Neuronal stem cell (in vitro differentiated cells): ENCODE measurements at regions not wholly inside any gene's neighbourhood (a gene's known extent, or its start where the extent isn't known, plus 50 kb on each side); places are given as distances from the start of the nearest gene placed in this dataset.

Source experiments
- DNase-seq: peaks from one replicate; pipeline ENCODE4 v3.0.0-alpha.2; 2013; ENCODE audit warnings: low spot score
- H2AFZ ChIP-seq: one replicate; pipeline ENCODE4 v1.6.1; 2013; ENCODE audit warnings: mild to moderate bottlenecking, low read length, inconsistent platforms
- H2AK5ac ChIP-seq: 2 replicates; pipeline ENCODE4 v1.6.1; 2013; ENCODE audit warnings: low read depth, mild to moderate bottlenecking, inconsistent platforms, low read length, moderate library complexity, mixed read lengths
- H2BK120ac ChIP-seq: 2 replicates; pipeline ENCODE4 v1.6.1; 2013; ENCODE audit warnings: low read depth, mild to moderate bottlenecking, inconsistent platforms, low read length, moderate library complexity, mixed read lengths
- H2BK12ac ChIP-seq: one replicate; pipeline ENCODE4 v1.6.1; 2013; ENCODE audit warnings: low read length, inconsistent platforms
- H2BK15ac ChIP-seq: 2 replicates; pipeline ENCODE4 v1.6.1; 2013; ENCODE audit warnings: mild to moderate bottlenecking, low read length, inconsistent platforms, mixed read lengths
- H2BK5ac ChIP-seq: one replicate; pipeline ENCODE4 v1.6.1; 2013; ENCODE audit warnings: inconsistent platforms, mild to moderate bottlenecking, low read length, moderate library complexity
- H3K14ac ChIP-seq: one replicate; pipeline ENCODE4 v1.6.1; 2013; ENCODE audit warnings: low read length, inconsistent platforms
- H3K18ac ChIP-seq: 2 replicates; pipeline ENCODE4 v1.6.1; 2013; ENCODE audit warnings: low read length, inconsistent platforms
- H3K23ac ChIP-seq: 2 replicates; pipeline ENCODE4 v1.6.1; 2013; ENCODE audit warnings: low read depth, mild to moderate bottlenecking, mixed read lengths, low read length, inconsistent platforms; ENCODE audit not compliant: poor library complexity
- H3K27ac ChIP-seq: replicated peaks from 3 replicates; pipeline ENCODE4 v1.5.1; 2013; ENCODE audit warnings: low read length, inconsistent platforms
- H3K27me3 ChIP-seq, 3 experiments: 2 replicates each; pipeline ENCODE4 v1.6.1; 2013; ENCODE audit warnings: low read length in 3 of 3, mild to moderate bottlenecking in 2 of 3, inconsistent platforms in 1 of 3, low read depth in 1 of 3, mixed read lengths in 1 of 3, moderate library complexity in 1 of 3; ENCODE audit not compliant: control insufficient read depth in 3 of 3, insufficient read depth in 3 of 3
- H3K36me3 ChIP-seq, 2 donors: replicated peaks in 1 of 2; 2 replicates each; pipeline ENCODE4 v1.6.1; 2013; ENCODE audit warnings: low read length in 2 of 2; ENCODE audit not compliant: control insufficient read depth in 2 of 2, insufficient read depth in 2 of 2
- H3K4ac ChIP-seq: 2 replicates; pipeline ENCODE4 v1.6.1; 2013; ENCODE audit warnings: inconsistent platforms, mild to moderate bottlenecking, low read length, moderate library complexity
- H3K4me1 ChIP-seq, 2 donors: 1 replicate in 1 of 2; 2 replicates in 1 of 2; pipeline ENCODE4 v1.6.1; 2013; ENCODE audit warnings: low read length in 2 of 2, low read depth in 1 of 2; ENCODE audit not compliant: control insufficient read depth in 2 of 2, insufficient read depth in 1 of 2
- H3K4me2 ChIP-seq: one replicate; pipeline ENCODE4 v1.6.1; 2013; ENCODE audit warnings: mild to moderate bottlenecking, low read length, inconsistent platforms; ENCODE audit not compliant: insufficient read depth, poor library complexity, severe bottlenecking
- H3K4me3 ChIP-seq, 2 donors: 2 replicates each; pipeline ENCODE4 v1.5.1; 2013; ENCODE audit warnings: low read length in 2 of 2, mild to moderate bottlenecking in 2 of 2, inconsistent platforms in 1 of 2, moderate library complexity in 1 of 2
- H3K79me1 ChIP-seq: one replicate; pipeline ENCODE4 v1.6.1; 2013; ENCODE audit warnings: low read depth, mild to moderate bottlenecking, inconsistent platforms, low read length, moderate library complexity
- H3K9ac ChIP-seq: one replicate; pipeline ENCODE4 v1.6.1; 2013; ENCODE audit warnings: mild to moderate bottlenecking, low read depth, low read length, inconsistent platforms; ENCODE audit not compliant: poor library complexity
- H3K9me3 ChIP-seq, 2 donors: replicated peaks in 1 of 2; 2 replicates each; pipeline versions ENCODE3 to v1.6.1; 2013; ENCODE audit warnings: low read length in 2 of 2, mild to moderate bottlenecking in 2 of 2, inconsistent platforms in 1 of 2, low read depth in 1 of 2, mixed read lengths in 1 of 2, moderate library complexity in 1 of 2; ENCODE audit not compliant: control insufficient read depth in 2 of 2, insufficient read depth in 1 of 2
- H4K8ac ChIP-seq: one replicate; pipeline ENCODE4 v1.6.1; 2013; ENCODE audit warnings: low read depth, mild to moderate bottlenecking, inconsistent platforms, low read length, moderate library complexity
- H4K91ac ChIP-seq: one replicate; pipeline ENCODE4 v1.6.1; 2013; ENCODE audit warnings: low read length, low read depth, mild to moderate bottlenecking, inconsistent platforms; ENCODE audit not compliant: poor library complexity
- WGBS, 2 donors: extraction: QIAGEN DNeasy Blood & Tissue Kit; methylation state at CpG; one replicate each; pipeline ENCODE4 v1.1.7; 2013; ENCODE audit warnings: missing lambda C conversion rate in 2 of 2, mixed read lengths in 1 of 2; ENCODE audit not compliant: insufficient read length in 2 of 2, insufficient replicate concordance in 1 of 2; ENCODE audit errors: extremely low coverage in 2 of 2; 5-methylcytosine and 5-hydroxymethylcytosine counted together

DNA sequence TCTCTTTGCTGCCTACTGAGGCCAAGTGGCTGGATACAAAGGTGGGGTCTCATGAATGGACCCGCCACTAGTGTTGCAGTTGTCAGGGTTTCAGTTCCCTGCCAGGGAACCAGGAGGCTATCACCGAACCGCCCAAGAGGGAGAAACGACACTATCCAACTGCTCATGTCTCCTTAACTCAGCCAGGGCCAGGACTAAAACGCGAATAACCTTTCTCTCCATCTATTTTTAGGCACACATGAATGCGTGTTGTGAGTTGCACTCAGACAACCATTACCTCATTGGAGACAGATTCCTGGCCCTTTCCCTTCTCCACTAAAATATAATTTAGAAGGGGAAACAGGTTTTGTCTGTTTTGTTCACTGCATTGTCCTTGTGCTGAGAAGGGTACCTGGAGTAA lies 559.5 kb downstream of the SOCS6 start:
- H3K14ac ChIP-seq, result no peak overlapping the region
- no peak overlapping the region for H2BK5ac ChIP-seq
- H2AK5ac ChIP-seq, result no peak overlapping the region
- no peak overlapping the region for H2BK15ac ChIP-seq
- H4K8ac ChIP-seq, result peak overlapping the region; percentile 43
- no peak overlapping the region for H3K18ac ChIP-seq
- H3K27ac ChIP-seq, result no peak overlapping the region
- no peak overlapping the region for H2AFZ ChIP-seq
- no peak overlapping the region for H2BK120ac ChIP-seq
- H4K91ac ChIP-seq, result no peak overlapping the region
- no peak overlapping the region for H3K23ac ChIP-seq
- no peaks in the 10 kb centered on the region for H3K36me3 ChIP-seq
- H3K79me1 ChIP-seq, result no peaks in the 10 kb centered on the region
- H2BK12ac ChIP-seq, result no peak overlapping the region
- no peaks in the 10 kb centered on the region for H3K4me1 ChIP-seq
- H3K9me3 ChIP-seq, result no peaks in the 10 kb centered on the region
- no peak overlapping the region for H3K4me2 ChIP-seq
- WGBS, 2 donors, result no CpG with 5 or more reads among the region's 7 CpGs
- no peak overlapping the region for H3K4ac ChIP-seq
- H3K27me3 ChIP-seq, result no peaks in the 10 kb centered on the region
- H3K4me3 ChIP-seq, result no peak overlapping the region
- DNase-seq, result no peak
- no peak overlapping the region for H3K9ac ChIP-seq

DNA sequence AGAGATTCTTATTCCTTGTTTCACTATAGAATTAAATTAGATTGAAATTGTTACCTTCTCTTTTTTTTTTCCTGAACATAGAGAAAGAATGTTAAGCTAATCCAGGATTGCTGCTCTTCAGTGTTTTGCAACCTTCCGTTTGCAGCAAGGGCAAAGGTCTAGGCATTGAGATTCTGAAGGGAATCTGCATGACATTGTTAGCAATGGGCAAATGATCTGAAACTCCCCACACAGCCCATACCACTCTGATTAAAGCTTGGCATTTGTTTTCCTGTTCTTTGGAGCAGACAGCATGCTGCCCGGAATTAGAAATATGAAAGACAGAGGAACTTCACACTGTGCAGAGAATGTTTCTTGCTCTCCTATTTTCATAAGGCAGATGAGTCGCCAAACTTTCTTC lies 551.8 kb downstream of the SOCS6 start:
- no peak overlapping the region for H2BK15ac ChIP-seq
- H3K79me1 ChIP-seq, result no peaks in the 10 kb centered on the region
- H3K36me3 ChIP-seq, result no peaks in the 10 kb centered on the region
- H3K4me1 ChIP-seq, result peaks cover 5 to 7% of the 10 kb centered on the region in 2 donors
- H2BK5ac ChIP-seq, result no peak overlapping the region
- no peak overlapping the region for H2BK120ac ChIP-seq
- H3K9ac ChIP-seq, result no peak overlapping the region
- no peaks in the 10 kb centered on the region for H3K9me3 ChIP-seq
- H3K18ac ChIP-seq, result no peak overlapping the region
- H3K4me3 ChIP-seq, result no peak overlapping the region
- peak overlapping the region; percentile 74 for H2AFZ ChIP-seq
- no CpG with 5 or more reads among the region's 3 CpGs for WGBS, 2 donors
- H3K4me2 ChIP-seq, result no peak overlapping the region
- H3K27ac ChIP-seq, result no peak overlapping the region
- no peak overlapping the region for H3K23ac ChIP-seq
- no peak for DNase-seq
- H3K27me3 ChIP-seq, result no peaks in the 10 kb centered on the region
- no peak overlapping the region for H3K14ac ChIP-seq
- no peak overlapping the region for H2AK5ac ChIP-seq
- H2BK12ac ChIP-seq, result no peak overlapping the region
- no peak overlapping the region for H3K4ac ChIP-seq
- no peak overlapping the region for H4K8ac ChIP-seq
- no peak overlapping the region for H4K91ac ChIP-seq

DNA sequence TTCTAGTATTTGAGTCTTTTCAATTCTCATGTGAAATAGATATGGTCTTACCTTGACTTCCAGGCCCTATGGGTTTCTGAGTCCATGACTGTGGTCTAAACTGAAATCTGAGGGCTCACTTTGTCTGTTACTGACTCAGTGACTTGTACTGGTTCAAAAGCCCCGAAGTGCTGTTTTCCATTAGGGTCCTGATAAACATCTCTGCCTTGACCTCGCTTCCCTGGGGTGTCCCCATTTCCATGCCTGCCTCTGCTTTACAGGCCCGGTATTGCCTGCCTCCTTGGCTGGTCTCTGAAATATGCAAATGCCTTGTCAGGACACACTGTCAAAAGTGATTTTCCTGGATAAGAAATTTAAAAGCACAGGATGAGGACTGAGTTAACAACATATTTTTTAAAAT lies 538.8 kb downstream of the SOCS6 start:
- Histone ChIP-seq H2AK5ac (no peak overlapping the region), H3K27me3 (no peaks in the 10 kb centered on the region), H2BK5ac (no peak overlapping the region), H2BK12ac (no peak overlapping the region), H4K91ac (no peak overlapping the region), H3K4ac (no peak overlapping the region), H3K18ac (no peak overlapping the region), H2AFZ (no peak overlapping the region), H3K23ac (no peak overlapping the region), H2BK120ac (no peak overlapping the region), H3K27ac (no peak overlapping the region), H3K79me1 (no peaks in the 10 kb centered on the region), H2BK15ac (no peak overlapping the region), H3K4me3 (no peak overlapping the region), H3K14ac (no peak overlapping the region), H3K4me1 (no peaks in the 10 kb centered on the region), H3K4me2 (no peak overlapping the region), H3K9me3 (peaks cover 0 to 1% of the 10 kb centered on the region in 2 donors), H3K9ac (no peak overlapping the region), H4K8ac (no peak overlapping the region), H3K36me3 (no peaks in the 10 kb centered on the region)
- WGBS, 2 donors, result no CpG with 5 or more reads among the region's 3 CpGs
- DNase-seq, result no peak

DNA sequence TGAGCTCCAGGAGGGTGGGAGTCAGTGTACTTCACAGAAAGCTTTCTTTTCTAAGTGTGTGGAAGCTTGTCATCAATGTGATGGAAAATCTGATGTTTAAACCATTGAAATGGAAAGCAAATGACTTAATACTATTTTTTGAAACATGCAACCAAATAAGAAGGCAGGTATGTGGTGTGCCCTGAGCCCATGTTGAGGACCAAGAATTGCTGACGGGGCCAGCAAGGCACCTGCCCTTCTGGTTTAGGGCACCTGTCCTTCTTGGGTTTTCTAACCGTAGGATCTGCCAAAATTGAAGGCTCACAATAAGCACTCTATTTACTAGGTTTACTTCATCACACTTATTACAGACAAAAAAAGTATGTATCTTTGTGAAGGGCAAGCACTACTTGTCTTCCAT lies 537.7 kb downstream of the SOCS6 start:
- H3K4me2 ChIP-seq, result no peak overlapping the region
- no peak overlapping the region for H3K4me3 ChIP-seq
- H2AFZ ChIP-seq, result no peak overlapping the region
- H3K9ac ChIP-seq, result no peak overlapping the region
- no peak overlapping the region for H2BK12ac ChIP-seq
- DNase-seq, result no peak
- H3K14ac ChIP-seq, result no peak overlapping the region
- H4K8ac ChIP-seq, result no peak overlapping the region
- no peak overlapping the region for H2BK120ac ChIP-seq
- no peaks in the 10 kb centered on the region for H3K79me1 ChIP-seq
- H3K4ac ChIP-seq, result no peak overlapping the region
- peaks cover 0 to 1% of the 10 kb centered on the region in 2 donors for H3K9me3 ChIP-seq
- H3K23ac ChIP-seq, result no peak overlapping the region
- no peak overlapping the region for H4K91ac ChIP-seq
- H3K4me1 ChIP-seq, result no peaks in the 10 kb centered on the region
- no peak overlapping the region for H2AK5ac ChIP-seq
- no peaks in the 10 kb centered on the region for H3K36me3 ChIP-seq
- no peak overlapping the region for H2BK5ac ChIP-seq
- no peak overlapping the region for H3K18ac ChIP-seq
- H3K27me3 ChIP-seq, result no peaks in the 10 kb centered on the region
- H2BK15ac ChIP-seq, result no peak overlapping the region
- no CpG with 5 or more reads among the region's 2 CpGs for WGBS, 2 donors
- H3K27ac ChIP-seq, result no peak overlapping the region
